Left hindlimb (tissue), 1 donor: ENCODE measurements at regions not wholly inside any gene's neighbourhood (a gene's known extent, or its start where the extent isn't known, plus 50 kb on each side); places are given as distances from the start of the nearest gene placed in this dataset.
"Not testable (repeated sequence)": the region's sequence is repeated elsewhere in the genome, so short reads cannot be mapped to it uniquely, and the experiment has no call there.

Source experiments
- DNase-seq: peaks from one replicate; pipeline ENCODE4 v3.0.0-alpha.2; 2018

GRCh38 chr4:3611778-3612177 is 79.6 kb upstream of the LRPAP1 start:
- no peak for DNase-seq

GRCh38 chr4:3610851-3611250 is 78.6 kb upstream of the LRPAP1 start:
- DNase-seq: not testable (repeated sequence)

GRCh38 chr4:3609905-3610304 is 77.7 kb upstream of the LRPAP1 start:
- DNase-seq: not testable (repeated sequence)

DNA sequence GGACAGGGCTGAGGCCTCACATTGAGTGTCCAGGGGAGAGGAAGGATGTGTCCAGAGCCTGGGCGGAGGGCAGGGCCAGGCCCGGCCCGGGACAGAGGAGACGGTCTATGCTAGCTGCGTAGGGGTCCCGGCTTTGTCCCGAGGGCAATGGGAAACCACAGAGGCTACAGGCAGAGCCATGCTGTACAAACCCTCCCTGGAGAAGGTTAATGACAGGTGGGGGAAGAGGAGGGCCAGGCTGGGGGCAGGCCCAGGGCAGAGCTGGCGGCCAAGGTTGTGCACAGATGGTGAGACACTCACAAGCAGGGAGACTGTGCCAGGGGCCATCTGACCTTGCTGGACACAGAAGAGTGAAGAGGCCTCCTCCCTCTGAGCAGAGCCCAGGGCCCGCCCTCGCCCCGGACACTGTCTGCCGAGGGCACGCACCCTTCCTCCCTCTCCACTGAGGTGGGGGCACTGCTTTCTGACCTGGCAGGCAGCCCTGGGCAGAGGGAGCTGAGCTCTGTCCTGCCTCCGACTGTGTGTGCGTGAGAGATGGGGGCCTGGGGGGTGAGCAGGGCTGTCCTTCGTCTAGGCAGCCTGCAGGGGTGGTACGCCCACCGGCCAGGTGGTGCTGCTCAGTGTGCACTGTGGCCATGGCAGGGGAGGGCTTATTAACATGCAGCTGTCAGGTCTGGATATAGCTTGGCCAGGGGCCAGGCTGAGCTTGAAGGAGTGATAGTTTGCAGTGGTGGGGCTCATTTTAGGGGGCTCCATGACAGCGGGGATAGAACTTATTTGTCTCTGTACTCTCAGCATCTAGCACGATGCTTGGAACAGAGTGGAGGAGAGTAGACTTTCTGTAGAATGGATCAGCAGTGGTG is 75.7 kb upstream of the LRPAP1 start:
- peak; percentile 52 for DNase-seq

DNA sequence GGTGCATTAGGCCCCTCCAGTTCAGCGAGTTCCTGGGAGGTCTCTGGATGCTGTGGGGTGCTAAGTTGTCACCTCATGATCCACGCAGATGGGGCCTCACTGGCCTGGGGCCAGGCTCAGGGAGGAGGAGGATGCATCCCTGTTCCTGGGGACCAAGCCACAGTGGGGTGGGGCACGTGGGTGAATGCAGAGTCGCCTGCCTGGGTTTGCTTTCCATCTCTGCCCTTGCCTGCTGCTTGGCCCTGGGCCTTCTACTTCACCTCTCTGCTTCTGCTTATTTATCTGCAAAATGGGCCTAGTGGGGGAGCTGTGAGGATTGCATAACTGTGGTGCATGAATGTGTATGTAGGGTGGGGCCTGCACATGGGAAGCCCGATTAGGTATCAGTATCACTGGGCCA is 74.6 kb upstream of the LRPAP1 start:
- not testable (repeated sequence) for DNase-seq

DNA sequence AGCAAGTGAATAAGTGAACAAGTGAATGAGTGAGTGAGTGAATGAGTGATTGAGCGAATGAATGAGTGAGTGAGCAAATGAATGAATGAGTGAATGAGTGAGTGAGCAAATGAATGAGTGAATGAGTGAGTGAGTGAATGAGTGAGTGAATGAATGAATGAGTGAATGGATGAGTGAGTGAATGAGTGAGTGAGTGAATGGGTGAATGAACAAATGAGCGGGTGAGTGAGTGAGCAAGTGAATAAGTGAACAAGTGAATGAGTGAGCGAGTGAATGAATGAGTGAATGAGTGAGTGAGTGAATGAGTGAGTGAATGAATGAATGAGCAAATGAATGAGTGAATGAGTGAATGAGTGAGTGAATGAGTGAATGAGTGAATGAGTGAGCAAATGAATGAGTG is 74.0 kb upstream of the LRPAP1 start:
- not testable (repeated sequence) for DNase-seq

- DNase-seq: no peak
Observed at GRCh38 chr4:3605491-3605890, 73.3 kb upstream of the LRPAP1 start.

DNA sequence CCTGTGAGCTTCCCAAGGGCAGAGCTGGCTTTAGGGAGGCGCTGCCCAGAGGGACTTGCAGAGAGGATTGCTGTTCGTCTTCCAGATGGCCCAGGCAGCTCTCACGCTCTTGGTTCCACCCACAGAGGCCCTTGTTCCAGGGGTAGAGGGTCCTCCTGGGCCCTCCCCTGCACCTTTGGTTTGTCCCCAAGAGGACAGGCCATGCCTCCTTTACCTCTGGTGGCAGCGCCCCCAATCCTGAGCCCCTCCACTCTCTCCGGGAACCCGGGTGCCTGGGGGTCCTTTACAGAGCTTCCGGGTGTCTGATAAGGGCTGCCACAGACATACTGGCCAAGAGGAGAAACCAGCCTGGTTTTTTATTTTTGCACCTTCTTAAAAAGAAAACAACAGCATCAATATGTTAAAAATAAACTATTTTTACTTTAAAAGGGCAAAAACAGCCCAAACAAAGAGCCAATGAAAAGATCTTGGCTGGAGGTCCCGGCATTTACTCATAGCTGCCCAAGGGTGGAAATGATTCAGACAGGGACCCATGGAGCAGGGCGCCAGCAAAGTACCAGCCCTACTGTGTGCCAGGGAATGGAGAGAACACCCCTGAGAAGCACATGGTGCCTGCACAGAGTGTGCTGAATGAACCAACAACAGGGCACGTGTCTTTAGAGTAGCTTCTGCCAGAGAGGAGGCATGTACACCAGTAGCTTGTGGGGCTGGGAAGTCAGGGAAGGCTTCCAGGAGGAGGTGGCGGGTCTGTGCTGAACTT is 70.8 kb upstream of the LRPAP1 start:
- DNase-seq: not testable (repeated sequence)

GRCh38 chr4:3601992-3602391 is 69.8 kb upstream of the LRPAP1 start:
- DNase-seq: no peak

DNA sequence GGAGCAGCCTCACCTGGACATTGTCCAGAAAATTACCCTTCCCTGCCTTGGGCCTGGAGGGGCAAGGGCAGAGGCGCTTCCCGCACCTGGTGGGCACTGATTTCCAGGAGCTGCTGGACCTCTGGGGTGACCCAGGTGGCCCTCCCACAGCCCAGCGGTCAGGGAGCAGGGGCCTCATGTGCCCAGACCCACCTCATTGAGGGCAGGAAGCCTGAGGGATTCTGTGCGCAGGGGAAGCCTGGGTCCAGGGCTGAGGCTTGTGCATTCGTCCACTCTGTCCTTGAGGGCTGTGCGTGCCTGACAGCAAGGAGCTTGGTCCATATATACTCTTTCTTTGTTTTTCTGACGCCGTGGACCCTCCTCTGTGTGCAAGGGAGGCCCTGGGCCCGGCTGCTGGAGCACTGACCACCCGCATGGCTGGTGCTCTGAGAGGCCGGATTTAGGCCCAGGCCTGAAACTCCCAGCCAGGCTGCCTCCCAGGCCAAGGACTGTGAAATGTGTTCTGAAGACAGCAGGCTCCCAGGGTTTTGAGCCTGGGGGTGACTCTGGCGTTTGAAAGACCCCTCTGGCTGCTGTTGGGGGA is 69.0 kb upstream of the LRPAP1 start:
- DNase-seq: not testable (repeated sequence)

DNA sequence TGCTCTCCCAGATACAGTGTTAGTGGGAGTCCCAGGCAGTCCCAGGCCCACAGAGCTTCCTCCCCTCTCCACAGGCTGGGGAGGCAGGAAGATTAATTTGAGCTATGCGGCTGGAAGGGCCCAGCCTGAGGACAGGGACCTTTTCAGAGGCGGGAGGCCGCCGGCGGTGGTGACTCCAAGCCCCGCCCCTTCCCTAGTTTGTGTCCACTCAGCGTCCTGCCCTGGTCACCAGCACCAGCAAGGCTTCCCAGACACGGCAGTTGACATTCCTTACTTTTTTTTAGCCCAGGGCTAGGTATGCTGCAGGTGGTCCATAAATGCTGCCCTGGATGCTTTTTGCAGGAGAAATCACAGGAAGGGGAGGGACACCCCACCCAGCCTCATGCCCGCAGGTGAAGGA is 67.7 kb upstream of the LRPAP1 start:
- no peak for DNase-seq

- DNase-seq: no peak
Observed at GRCh38 chr4:3598695-3599227, 66.5 kb upstream of the LRPAP1 start.

GRCh38 chr4:3597896-3598505 is 65.8 kb upstream of the LRPAP1 start:
- DNase-seq: not testable (repeated sequence)

DNA sequence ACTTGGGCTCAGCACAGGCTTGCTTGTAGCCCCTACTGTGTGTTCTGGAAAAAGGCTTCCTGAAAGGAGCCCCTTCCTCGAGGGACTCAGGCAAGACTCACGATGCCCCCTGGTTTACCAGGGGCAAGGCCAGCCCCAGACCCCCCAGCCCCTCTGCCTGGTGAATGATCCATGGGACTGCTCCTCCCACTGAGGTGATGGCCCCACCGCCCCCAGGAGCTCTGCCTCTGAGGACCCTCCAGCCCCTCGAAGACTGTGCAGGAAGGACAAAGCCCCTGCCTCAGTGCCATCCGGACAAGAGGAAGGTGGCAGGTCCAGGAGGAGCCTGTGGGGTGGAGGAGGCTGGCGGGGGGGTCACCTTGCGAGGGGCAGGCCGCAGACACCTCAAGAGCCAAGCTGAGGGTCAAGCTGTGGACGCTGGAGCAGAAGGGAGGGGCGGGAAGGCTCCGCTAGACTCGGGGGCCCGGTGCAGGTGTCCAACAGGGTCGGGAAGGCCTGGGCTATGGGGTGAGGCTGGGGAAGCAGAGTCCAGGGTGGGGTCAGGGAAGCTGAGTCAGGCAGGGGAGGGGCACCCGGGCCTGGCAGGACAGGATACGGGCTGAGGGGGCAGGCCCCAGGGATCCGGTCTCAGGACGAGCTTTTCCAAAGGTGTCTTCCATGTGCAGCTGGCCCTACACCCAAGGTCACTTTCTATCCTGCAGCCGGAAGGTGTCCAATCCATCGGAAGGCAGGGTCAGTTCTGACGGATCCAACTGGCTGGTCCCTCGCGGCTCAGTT is 64.9 kb upstream of the LRPAP1 start:
- DNase-seq: not testable (repeated sequence)

GRCh38 chr4:3595627-3596291 is 63.5 kb upstream of the LRPAP1 start:
- not testable (repeated sequence) for DNase-seq

- DNase-seq: not testable (repeated sequence)
Observed at GRCh38 chr4:3594751-3595150, 62.5 kb upstream of the LRPAP1 start.

DNA sequence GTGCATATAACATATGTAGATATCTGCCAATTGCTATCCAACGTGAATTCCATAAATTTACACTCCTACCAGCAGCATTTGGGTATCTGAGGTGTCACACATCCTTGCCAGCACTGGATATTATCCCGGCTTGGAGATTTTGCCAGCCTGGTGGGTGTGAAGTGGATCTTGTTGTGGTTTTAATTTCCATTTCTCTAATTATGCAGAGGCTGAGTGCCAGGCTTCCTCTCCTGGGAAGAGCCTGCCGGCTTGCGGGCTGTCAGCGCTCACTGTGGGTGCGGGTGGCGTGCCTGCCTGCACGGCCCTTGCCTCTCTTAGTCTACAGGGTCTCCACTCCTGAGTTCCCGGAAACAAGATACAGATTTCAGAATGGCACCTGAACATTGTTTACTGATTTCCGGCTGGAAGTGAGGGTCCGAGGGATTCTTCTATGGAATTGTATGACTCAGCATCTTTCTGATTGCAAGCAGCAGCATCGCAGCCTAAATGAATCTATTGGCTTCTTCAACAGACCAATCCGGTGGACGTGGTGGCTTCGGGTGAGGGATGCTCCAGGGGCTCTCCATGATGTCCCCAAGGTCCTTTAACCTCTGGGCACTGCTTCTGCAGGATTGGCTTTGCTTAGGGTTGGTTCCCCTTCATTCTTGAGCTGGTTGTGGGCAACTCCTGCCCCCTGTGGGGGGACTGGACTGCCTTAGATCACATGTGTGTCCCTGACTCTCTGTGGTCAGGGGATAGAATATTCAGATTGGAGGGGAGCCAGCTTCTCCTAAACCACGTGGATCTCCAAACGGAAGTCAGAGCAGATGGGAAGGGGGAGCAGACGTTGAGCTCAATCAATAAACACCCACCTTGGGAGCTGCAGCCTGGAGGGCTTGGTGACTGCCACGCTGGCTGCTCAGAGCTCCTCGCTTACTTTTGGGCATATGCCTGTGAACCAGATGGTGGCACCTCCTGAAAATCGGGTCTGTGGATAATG is 58.0 kb upstream of the LRPAP1 start:
- DNase-seq: not testable (repeated sequence)

DNA sequence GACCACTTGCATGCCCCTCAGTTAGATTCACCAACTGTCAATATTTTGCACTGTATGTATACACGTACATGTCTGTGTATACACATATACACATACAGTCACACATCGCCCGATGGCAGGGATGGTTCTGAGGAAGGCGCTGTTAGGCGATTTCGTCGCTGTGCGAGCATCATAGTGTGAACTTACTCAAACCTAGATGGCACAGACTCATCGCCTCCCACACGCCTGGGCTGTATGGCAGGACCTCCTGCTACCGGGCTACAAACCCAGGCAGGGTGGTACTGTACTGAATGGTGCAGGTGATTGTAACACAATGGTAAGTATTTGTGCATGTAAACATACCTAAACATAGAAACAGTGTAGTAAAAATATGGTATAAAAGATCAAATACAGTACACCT is 57.2 kb upstream of the LRPAP1 start:
- not testable (repeated sequence) for DNase-seq

GRCh38 chr4:3588517-3589194 is 56.4 kb upstream of the LRPAP1 start:
- not testable (repeated sequence) for DNase-seq

DNA sequence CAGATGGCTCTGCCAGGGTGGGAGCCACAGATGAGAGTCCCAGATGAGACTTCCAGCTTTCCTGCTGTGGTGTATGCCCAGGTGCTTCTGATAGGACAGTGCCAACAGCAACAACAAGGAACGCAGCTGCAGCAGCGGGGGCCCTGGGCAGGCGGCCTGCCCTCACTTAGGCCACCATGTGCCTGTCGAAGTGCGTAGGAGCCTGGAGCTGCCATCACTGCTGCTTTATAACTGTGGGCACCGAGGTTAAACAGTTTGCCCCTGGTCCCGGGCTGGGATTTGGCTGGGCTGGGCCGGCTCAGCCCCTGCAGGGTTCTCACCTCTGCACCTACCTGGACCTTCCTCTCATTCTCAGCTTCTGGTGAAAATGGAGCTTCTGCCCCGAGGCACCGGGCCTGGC is 54.4 kb upstream of the LRPAP1 start:
- DNase-seq: not testable (repeated sequence)
